ENCODE measurements at regions not wholly inside any gene's neighbourhood (a gene's known extent, or its start where the extent isn't known, plus 50 kb on each side); places are given as distances from the start of the nearest gene placed in this dataset.
"Not testable (repeated sequence)": the region's sequence is repeated elsewhere in the genome, so short reads cannot be mapped to it uniquely, and the experiment has no call there.

DNA sequence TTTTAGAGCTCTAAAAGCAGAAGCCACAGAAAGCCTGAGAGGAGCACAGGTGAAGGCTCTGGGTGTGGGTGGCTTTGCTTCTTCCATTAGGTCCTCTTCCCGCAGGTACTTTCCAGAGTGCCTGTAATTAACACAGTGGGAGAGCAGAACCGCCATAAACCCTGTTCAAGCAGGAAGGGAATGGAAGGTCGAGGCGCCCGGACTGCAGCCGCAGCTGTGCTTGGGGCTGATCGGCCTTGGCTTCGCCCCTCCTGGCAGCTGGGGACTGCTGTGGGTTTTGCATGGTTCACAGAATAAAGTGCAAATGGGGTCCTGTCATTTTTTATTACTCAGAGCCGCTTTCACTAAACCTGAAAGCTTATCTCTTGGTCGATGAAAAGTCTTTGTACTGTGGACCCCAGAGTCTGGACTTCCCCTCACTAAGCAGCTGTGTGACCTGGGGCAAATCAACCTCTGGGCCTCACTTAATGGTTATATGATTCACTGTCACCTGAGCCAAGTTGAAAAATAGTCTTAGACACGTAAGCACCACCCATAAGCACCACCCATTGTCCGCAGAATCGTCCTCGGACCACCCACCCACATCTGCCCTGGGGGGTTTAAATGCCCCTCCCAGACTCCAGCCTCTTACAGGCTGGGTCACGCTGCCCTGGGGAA is 100.9 kb downstream of the XRCC2 start:
- TF ChIP-seq POLR2AphosphoS5 (IDR thresholded peaks at IDR 0.05) (no peak), POLR2A (IDR thresholded peaks at IDR 0.05) (no peak)
- TF ChIP-seq, protein P1, sequence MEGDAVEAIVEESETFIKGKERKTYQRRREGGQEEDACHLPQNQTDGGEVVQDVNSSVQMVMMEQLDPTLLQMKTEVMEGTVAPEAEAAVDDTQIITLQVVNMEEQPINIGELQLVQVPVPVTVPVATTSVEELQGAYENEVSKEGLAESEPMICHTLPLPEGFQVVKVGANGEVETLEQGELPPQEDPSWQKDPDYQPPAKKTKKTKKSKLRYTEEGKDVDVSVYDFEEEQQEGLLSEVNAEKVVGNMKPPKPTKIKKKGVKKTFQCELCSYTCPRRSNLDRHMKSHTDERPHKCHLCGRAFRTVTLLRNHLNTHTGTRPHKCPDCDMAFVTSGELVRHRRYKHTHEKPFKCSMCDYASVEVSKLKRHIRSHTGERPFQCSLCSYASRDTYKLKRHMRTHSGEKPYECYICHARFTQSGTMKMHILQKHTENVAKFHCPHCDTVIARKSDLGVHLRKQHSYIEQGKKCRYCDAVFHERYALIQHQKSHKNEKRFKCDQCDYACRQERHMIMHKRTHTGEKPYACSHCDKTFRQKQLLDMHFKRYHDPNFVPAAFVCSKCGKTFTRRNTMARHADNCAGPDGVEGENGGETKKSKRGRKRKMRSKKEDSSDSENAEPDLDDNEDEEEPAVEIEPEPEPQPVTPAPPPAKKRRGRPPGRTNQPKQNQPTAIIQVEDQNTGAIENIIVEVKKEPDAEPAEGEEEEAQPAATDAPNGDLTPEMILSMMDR (IDR thresholded peaks at IDR 0.05 in 8 of 11, conservative IDR thresholded peaks at IDR 0.05 in 3 of 11) = no peak

DNA sequence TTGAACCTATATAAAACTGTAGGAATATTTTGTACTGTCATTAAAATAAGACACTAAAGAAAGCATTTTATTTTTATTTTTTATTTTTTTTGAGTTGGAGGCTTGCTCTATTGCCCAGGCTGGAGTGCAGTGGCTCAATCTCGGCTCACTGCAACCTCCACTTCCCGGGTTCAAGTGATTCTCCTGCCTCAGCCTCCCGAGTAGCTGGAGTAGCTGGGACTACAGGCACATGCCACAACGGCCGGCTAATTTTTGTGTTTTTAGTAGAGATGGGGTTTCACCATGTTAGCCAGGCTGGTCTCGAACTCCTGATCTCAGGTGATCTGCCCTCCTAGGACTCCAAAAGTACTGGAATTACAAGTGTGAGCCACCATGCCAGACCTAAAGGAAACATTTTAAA is 102.8 kb downstream of the XRCC2 start:
- H3K4me1 ChIP-seq; H3K36me3 ChIP-seq; H3K27me3 ChIP-seq (replicated peaks in 1 of 7); H3K9me3 ChIP-seq; H3K4me3 ChIP-seq; H3K27ac ChIP-seq; intact Hi-C loops (cut with DNase I; ENCODE audit: low total_unique reads): not testable (repeated sequence)
- peak; percentile 8 for DNase-seq
- 84 to 96% (median 89%) methylated on average over 6 of the region's 6 CpGs for WGBS, 5 donors

More for the DNA sequence above, 100.9 kb downstream of the XRCC2 start:
- peaks cover 0 to 8% (median 0%) of the 10 kb centered on the region in 7 donors for H3K27me3 ChIP-seq (replicated peaks in 1 of 7)
- H3K4me1 ChIP-seq = no peaks in the 10 kb centered on the region
- DNase-seq = peak; percentile 43
- H3K27ac ChIP-seq = no peak overlapping the region
- WGBS, 5 donors = 61 to 84% (median 72%) methylated on average over 13 to 15 of the region's 15 CpGs
- H3K9me3 ChIP-seq = peaks cover 0 to 4% (median 0%) of the 10 kb centered on the region in 8 donors
- H3K36me3 ChIP-seq = no peaks in the 10 kb centered on the region
- intact Hi-C loops (cut with DNase I; ENCODE audit: low total_unique reads) = no loop called here
- H3K4me3 ChIP-seq = no peak overlapping the region

DNA sequence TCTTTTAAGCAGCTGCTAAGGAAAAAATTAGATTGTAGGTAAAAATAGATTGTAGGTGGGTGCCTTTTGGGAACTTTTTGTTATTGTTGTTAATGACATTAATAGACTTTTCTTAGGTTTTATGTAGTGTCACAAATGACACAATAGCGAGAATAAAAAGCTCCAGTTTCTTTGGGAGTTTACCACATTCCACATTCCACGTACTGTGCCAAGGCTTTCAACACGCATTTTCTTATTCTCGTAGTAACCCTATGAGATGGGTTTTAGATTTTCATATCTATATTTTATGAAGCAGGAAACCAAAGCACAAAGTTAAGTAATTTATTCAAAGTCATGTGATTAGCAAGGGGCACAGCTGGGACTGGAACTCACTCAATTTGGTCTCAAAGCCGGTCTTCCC is 103.8 kb downstream of the XRCC2 start:
- TF ChIP-seq POLR2AphosphoS5 (IDR thresholded peaks at IDR 0.05) = no peak
- TF ChIP-seq POLR2A (IDR thresholded peaks at IDR 0.05) = no peak
- TF ChIP-seq, protein P1 (IDR thresholded peaks at IDR 0.05 in 8 of 11, conservative IDR thresholded peaks at IDR 0.05 in 3 of 11) = no peak
- peak; percentile 11 for DNase-seq
- H3K27ac ChIP-seq = no peak overlapping the region
- WGBS, 5 donors = 86 to 93% (median 89%) methylated on average over 5 of the region's 5 CpGs
- H3K9me3 ChIP-seq = no peaks in the 10 kb centered on the region
- peaks cover 0 to 8% (median 0%) of the 10 kb centered on the region in 7 donors for H3K27me3 ChIP-seq (replicated peaks in 1 of 7)
- no peak overlapping the region for H3K4me3 ChIP-seq
- H3K4me1 ChIP-seq = no peaks in the 10 kb centered on the region
- no peaks in the 10 kb centered on the region for H3K36me3 ChIP-seq
- intact Hi-C loops (cut with DNase I; ENCODE audit: low total_unique reads) = no loop called here

DNA sequence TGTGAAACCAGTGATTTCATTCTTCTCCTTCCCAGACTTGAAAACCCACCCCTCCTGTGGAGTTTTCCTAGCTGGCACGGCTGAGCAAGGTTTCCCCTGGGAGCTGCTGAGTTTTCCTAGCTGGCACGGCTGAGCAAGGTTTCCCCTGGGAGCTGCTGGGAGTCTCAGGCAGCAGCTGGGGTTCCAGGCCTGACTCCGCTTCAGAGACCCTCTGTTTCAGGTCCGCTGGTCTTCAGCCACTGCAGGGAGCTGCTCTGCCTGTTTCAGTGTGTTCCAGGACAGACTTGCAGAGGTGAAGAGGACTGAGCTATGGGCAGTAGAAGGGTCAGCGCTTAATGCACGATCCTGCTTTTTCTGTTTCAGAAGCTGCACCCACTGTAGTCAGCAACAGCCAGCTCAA is 104.9 kb downstream of the XRCC2 start:
- intact Hi-C loops (cut with DNase I; ENCODE audit: low total_unique reads) = no loop called here
- Histone ChIP-seq H3K4me3 (no peak overlapping the region), H3K36me3 (no peaks in the 10 kb centered on the region), H3K27me3 (replicated peaks in 1 of 7) (peaks cover 0 to 9% (median 0%) of the 10 kb centered on the region in 7 donors), H3K9me3 (no peaks in the 10 kb centered on the region), H3K4me1 (no peaks in the 10 kb centered on the region), H3K27ac (no peak overlapping the region)
- WGBS, 5 donors = 71 to 85% (median 83%) methylated on average over 5 to 6 of the region's 6 CpGs
- no peak for TF ChIP-seq POLR2AphosphoS5 (IDR thresholded peaks at IDR 0.05)
- TF ChIP-seq, protein P1 (IDR thresholded peaks at IDR 0.05 in 8 of 11, conservative IDR thresholded peaks at IDR 0.05 in 3 of 11) = no peak
- no peak for TF ChIP-seq POLR2A (IDR thresholded peaks at IDR 0.05)
- peak; percentile 34 for DNase-seq

All from spleen (tissue), 11 donors.